Right cardiac atrium (tissue), 5 donors: ENCODE measurements at regions not wholly inside any gene's neighbourhood (a gene's known extent, or its start where the extent isn't known, plus 50 kb on each side); places are given as distances from the start of the nearest gene placed in this dataset.
"Not testable (repeated sequence)": the region's sequence is repeated elsewhere in the genome, so short reads cannot be mapped to it uniquely, and the experiment has no call there.

Source experiments
- ATAC-seq, 2 donors: fragments of 200-7000 bp; cut with Tn5 transposase; one replicate each; pipeline versions ENCODE4 v1.8.0 to v1.9.1; 2020; ENCODE audit warnings: moderate library complexity in 2 of 2, mild to moderate bottlenecking in 1 of 2
- DNase-seq, 3 donors: peaks; one replicate each; pipeline ENCODE4 v3.0.0-alpha.2; 2020
- H3K27ac ChIP-seq: one replicate; pipeline ENCODE4 v1.5.1; 2013; ENCODE audit warnings: mild to moderate bottlenecking, low read length, control low read depth, moderate library complexity
- H3K27me3 ChIP-seq: one replicate; pipeline ENCODE4 v1.6.1; 2013; ENCODE audit not compliant: control insufficient read depth, insufficient read depth
- H3K4me1 ChIP-seq: one replicate; pipeline ENCODE4 v1.6.1; 2013; ENCODE audit warnings: low read length; ENCODE audit not compliant: control insufficient read depth, insufficient read depth
- H3K4me3 ChIP-seq: one replicate; pipeline ENCODE4 v1.5.1; 2013; ENCODE audit warnings: low read length, control low read depth
- H3K9me3 ChIP-seq: one replicate; pipeline ENCODE4 v1.6.1; 2013; ENCODE audit warnings: low read length; ENCODE audit not compliant: control insufficient read depth
- WGBS: extraction: QIAGEN DNeasy Blood & Tissue Kit; methylation state at CpG from one replicate; pipeline ENCODE4 v1.1.7; 2013; 5-methylcytosine and 5-hydroxymethylcytosine counted together
- intact Hi-C, 4 donors: fragments of 100-400 bp; cut with DNase I; formaldehyde crosslinking; loops; one replicate each; pipeline versions ENCODE4 v1.11.0 to v1.14.0; 2022 to 2023
- donor health status: healthy with polysubstance abuse.
- donor health status: DM: no; HTN: yes; CAD: no.
- donor health status: DM: no; HTN: no; CAD: no.
- donor health status: DM: no; HTN: yes; CAD: no; lungs with severe emphysema.
- donor health status: DM: yes; HTN: yes; CAD: no.

- DNase-seq (no peak), ATAC-seq (peak in 1 of 2 donors; percentile 45)
- Histone ChIP-seq H3K27me3 (no peaks in the 10 kb centered on the region), H3K4me1 (no peaks in the 10 kb centered on the region), H3K27ac (no peak overlapping the region), H3K9me3 (no peaks in the 10 kb centered on the region), H3K4me3 (no peak overlapping the region)
- intact Hi-C loops: no loop called here
- 71% methylated on average over 5 of the region's 5 CpGs for WGBS
Measured at GRCh38 chr3:31203960-31204795, 309.7 kb upstream of the GADL1 start.

DNA sequence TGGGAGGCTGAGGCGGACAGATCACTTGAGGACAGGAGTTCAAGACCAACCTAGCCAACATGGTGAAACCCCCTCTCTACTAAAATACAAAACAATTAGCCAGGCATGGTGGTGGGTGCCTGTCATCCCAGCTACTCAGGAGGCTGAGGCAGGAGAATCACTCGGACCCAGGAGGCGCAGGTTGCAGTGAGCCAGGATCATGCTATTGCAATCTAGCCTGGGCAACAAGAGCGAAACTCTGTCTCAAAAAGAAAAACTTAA lies 310.3 kb upstream of the GADL1 start:
- H3K4me1 ChIP-seq, DNase-seq, H3K9me3 ChIP-seq, H3K4me3 ChIP-seq, ATAC-seq, intact Hi-C loops, H3K27me3 ChIP-seq, H3K27ac ChIP-seq: not testable (repeated sequence)
- WGBS: 95% methylated on average over 4 of the region's 4 CpGs

GRCh38 chr3:31210068-31210645 lies 315.7 kb upstream of the GADL1 start:
- 84% methylated on average over 5 of the region's 5 CpGs for WGBS
- Histone ChIP-seq H3K27me3 (no peaks in the 10 kb centered on the region), H3K4me3 (no peak overlapping the region), H3K9me3 (no peaks in the 10 kb centered on the region), H3K27ac (no peak overlapping the region), H3K4me1 (no peaks in the 10 kb centered on the region)
- no peak for DNase-seq
- intact Hi-C loops: no loop called here
- ATAC-seq: no peak

GRCh38 chr3:31213869-31214486 lies 318.7 kb upstream of the STT3B start:
- no peak for DNase-seq
- intact Hi-C loops: no loop called here
- H3K4me3 ChIP-seq: no peak overlapping the region
- no peaks in the 10 kb centered on the region for H3K4me1 ChIP-seq
- H3K27ac ChIP-seq: no peak overlapping the region
- no peaks in the 10 kb centered on the region for H3K27me3 ChIP-seq
- 76% methylated on average over 7 of the region's 7 CpGs for WGBS
- no peaks in the 10 kb centered on the region for H3K9me3 ChIP-seq
- ATAC-seq: no peak

DNA sequence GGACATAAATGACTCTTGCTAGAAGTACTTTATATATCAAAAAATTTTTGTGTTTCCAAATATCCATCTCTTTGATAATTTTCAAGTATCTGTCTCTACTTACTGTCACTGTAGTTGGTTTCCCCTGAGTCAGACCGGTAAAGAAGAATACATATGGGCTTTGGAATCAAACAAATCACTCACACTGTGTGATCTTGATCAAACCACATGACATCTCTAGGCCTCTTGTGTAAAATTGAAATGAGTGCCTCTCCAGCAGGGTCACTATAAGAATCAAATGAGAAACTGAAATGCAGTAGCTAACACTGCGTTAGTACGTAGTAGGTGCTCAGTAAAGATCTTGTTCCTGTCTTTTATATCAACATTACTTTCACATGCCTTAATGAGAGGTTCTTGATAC lies 314.6 kb upstream of the STT3B start:
- Histone ChIP-seq H3K4me3 (no peak overlapping the region), H3K27ac (no peak overlapping the region), H3K4me1 (no peaks in the 10 kb centered on the region), H3K27me3 (no peaks in the 10 kb centered on the region), H3K9me3 (no peaks in the 10 kb centered on the region)
- intact Hi-C loops: no loop called here
- DNase-seq (no peak), ATAC-seq (no peak)
- WGBS: 96% methylated on average over 3 of the region's 3 CpGs

DNA sequence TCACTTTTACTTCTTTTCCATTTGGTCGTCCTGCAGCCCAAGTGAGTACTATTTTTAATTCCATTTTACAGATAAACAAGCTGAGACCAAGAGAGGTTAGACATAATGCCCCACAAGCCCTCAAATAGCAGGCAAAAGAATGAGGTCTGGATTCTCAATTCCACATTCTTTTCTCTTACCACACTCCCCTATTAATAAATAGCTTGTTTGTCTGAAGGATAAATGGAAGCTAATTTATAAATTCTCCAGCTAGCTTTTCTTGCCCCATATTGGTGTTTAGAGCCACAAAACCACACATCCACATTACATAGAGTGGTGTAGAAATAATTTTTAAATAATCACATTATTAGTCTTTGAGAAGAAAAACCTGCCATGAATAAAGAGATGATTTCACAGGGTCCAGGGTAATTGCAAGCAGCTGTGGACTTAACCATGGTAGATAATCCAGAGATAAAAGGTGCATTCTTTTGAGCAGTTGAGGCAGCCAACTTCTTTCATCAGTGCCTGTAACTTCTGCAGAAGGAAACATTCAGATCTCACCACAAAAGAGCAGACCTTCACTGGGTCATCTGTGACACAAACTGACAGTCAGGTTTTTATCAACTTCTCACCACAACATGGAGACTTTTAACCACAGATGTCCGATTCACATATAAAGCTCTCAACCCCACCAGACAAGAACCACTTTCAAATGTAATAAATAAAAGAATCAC lies 313.4 kb upstream of the STT3B start:
- no peaks in the 10 kb centered on the region for H3K4me1 ChIP-seq
- H3K27ac ChIP-seq: no peak overlapping the region
- WGBS: 60% methylated on average over 2 of the region's 2 CpGs
- H3K9me3 ChIP-seq: no peaks in the 10 kb centered on the region
- DNase-seq (no peak), ATAC-seq (no peak)
- intact Hi-C loops: no loop called here
- H3K4me3 ChIP-seq: no peak overlapping the region
- H3K27me3 ChIP-seq: no peaks in the 10 kb centered on the region

- Histone ChIP-seq H3K4me3 (no peak overlapping the region), H3K9me3 (no peaks in the 10 kb centered on the region), H3K4me1 (no peaks in the 10 kb centered on the region), H3K27me3 (no peaks in the 10 kb centered on the region), H3K27ac (no peak overlapping the region)
- intact Hi-C loops: no loop called here
- no peak for DNase-seq
- 94% methylated on average over 4 of the region's 4 CpGs for WGBS
- ATAC-seq: no peak
Measured at GRCh38 chr3:31220431-31220830, 312.3 kb upstream of the STT3B start.

- DNase-seq (no peak), ATAC-seq (no peak)
- intact Hi-C loops: no loop called here
- no peaks in the 10 kb centered on the region for H3K27me3 ChIP-seq
- H3K9me3 ChIP-seq: no peaks in the 10 kb centered on the region
- no peaks in the 10 kb centered on the region for H3K4me1 ChIP-seq
- WGBS: 85% methylated on average over 4 of the region's 4 CpGs
- no peak overlapping the region for H3K4me3 ChIP-seq
- H3K27ac ChIP-seq: no peak overlapping the region
Measured at GRCh38 chr3:31223278-31223677, 309.4 kb upstream of the STT3B start.

GRCh38 chr3:31224936-31225335 lies 307.8 kb upstream of the STT3B start:
- no peak for ATAC-seq
- WGBS: 95% methylated on average over 5 of the region's 5 CpGs

GRCh38 chr3:31225923-31226322 lies 306.8 kb upstream of the STT3B start:
- ATAC-seq (no peak), DNase-seq (no peak)
- 79% methylated on average over 3 of the region's 3 CpGs for WGBS
- Histone ChIP-seq H3K4me1 (no peaks in the 10 kb centered on the region), H3K4me3 (no peak overlapping the region), H3K9me3 (no peaks in the 10 kb centered on the region), H3K27ac (no peak overlapping the region), H3K27me3 (no peaks in the 10 kb centered on the region)
- intact Hi-C loops: no loop called here

More at GRCh38 chr3:31224936-31225335, 307.8 kb upstream of the STT3B start:
- Histone ChIP-seq H3K4me3 (no peak overlapping the region), H3K27ac (no peak overlapping the region), H3K4me1 (no peaks in the 10 kb centered on the region), H3K27me3 (no peaks in the 10 kb centered on the region), H3K9me3 (no peaks in the 10 kb centered on the region)
- DNase-seq: no peak
- intact Hi-C loops: no loop called here

DNA sequence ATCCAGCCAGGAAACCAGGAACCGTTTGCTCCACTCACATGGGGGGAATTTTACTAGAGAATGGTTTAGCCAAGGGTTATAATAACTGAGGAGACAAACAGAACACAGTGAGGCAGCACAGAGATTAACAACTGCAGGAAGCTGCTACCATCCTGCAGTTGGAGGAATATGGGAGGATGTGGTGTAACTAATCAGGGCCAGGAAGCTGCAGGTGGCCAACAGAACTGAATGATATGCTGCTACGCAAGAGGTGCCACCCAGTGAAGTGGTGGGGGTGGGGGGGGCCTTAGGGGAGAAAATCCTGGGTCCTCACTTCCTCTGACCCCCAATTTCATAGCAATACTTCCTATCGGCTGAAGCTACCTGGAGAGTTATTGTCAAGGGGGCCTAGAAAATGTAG lies 306.4 kb upstream of the STT3B start:
- H3K4me3 ChIP-seq: no peak overlapping the region
- 75% methylated on average over 3 of the region's 3 CpGs for WGBS
- ATAC-seq (no peak), DNase-seq (no peak)
- intact Hi-C loops: no loop called here
- no peak overlapping the region for H3K27ac ChIP-seq
- H3K9me3 ChIP-seq: no peaks in the 10 kb centered on the region
- H3K27me3 ChIP-seq: no peaks in the 10 kb centered on the region
- H3K4me1 ChIP-seq: no peaks in the 10 kb centered on the region
